T-cell (primary cell): ENCODE measurements at regions not wholly inside any gene's neighbourhood (a gene's known extent, or its start where the extent isn't known, plus 50 kb on each side); places are given as distances from the start of the nearest gene placed in this dataset.
"Not testable (repeated sequence)": the region's sequence is repeated elsewhere in the genome, so short reads cannot be mapped to it uniquely, and the experiment has no call there.

ENCODE experiments used
- ATAC-seq, 4 experiments: fragments of 200-7000 bp in 3 of 4; fragments of 150-1000 bp in 1 of 4; cut with Tn5 transposase; replicated peaks in 1 of 4; 1 replicate in 3 of 4; 2 replicates in 1 of 4; pipeline ENCODE4 v1.10.0; 2021; ENCODE audit warnings: moderate library complexity in 3 of 4, mild to moderate bottlenecking in 2 of 4, moderate number of reproducible peaks in 1 of 4
- CTCF ChIA-PET, 2 donors: fragments of 300-600 bp; sonication (Branson Sonifier 250); formaldehyde crosslinking; loops; one replicate each; lab custom pipeline; 2022; ENCODE audit warnings: antibody characterized with exemption in 2 of 2; lab: Charles Lee
- POLR2A ChIA-PET, 2 donors: fragments of 300-600 bp; sonication (Branson Sonifier 250); formaldehyde crosslinking; loops; one replicate each; lab custom pipeline; 2022; ENCODE audit warnings: antibody characterized with exemption in 2 of 2; lab: Charles Lee
- DNase-seq, 35 experiments: peaks; one replicate each; pipeline versions ENCODE4 v3.0.0 to v3.0.0-alpha.2; 2013 to 2023
- H3K27ac ChIP-seq: one replicate; pipeline ENCODE4 v1.5.1; 2013; ENCODE audit warnings: low read length
- H3K27me3 ChIP-seq, 2 experiments: replicated peaks in 1 of 2; 1 replicate in 1 of 2; 2 replicates in 1 of 2; pipeline versions ENCODE4 v1.6.1 to v1.7.0; 2013; ENCODE audit warnings: low read length in 1 of 2, mixed read lengths in 1 of 2; ENCODE audit not compliant: control insufficient read depth in 2 of 2, insufficient read depth in 2 of 2; ENCODE audit errors: extremely low read depth in 1 of 2
- H3K36me3 ChIP-seq, 2 donors: 1 replicate in 1 of 2; 2 replicates in 1 of 2; pipeline versions ENCODE4 v1.6.1 to v1.7.0; 2013; ENCODE audit warnings: low read length in 1 of 2; ENCODE audit not compliant: control insufficient read depth in 2 of 2, insufficient read depth in 1 of 2; ENCODE audit errors: extremely low read depth in 1 of 2
- H3K4me1 ChIP-seq, 2 experiments: 1 replicate in 1 of 2; 2 replicates in 1 of 2; pipeline versions ENCODE4 v1.6.1 to v1.7.0; 2013; ENCODE audit warnings: low read length in 2 of 2, mixed read lengths in 1 of 2; ENCODE audit not compliant: insufficient read depth in 2 of 2, control insufficient read depth in 1 of 2; ENCODE audit errors: extremely low read depth in 1 of 2
- H3K4me3 ChIP-seq, 2 donors: 1 replicate in 1 of 2; 2 replicates in 1 of 2; pipeline versions ENCODE4 v1.5.1 to v1.7.0; 2013; ENCODE audit warnings: mild to moderate bottlenecking in 2 of 2, low read length in 1 of 2, moderate library complexity in 1 of 2; ENCODE audit not compliant: control insufficient read depth in 1 of 2; ENCODE audit errors: extremely low read depth in 1 of 2
- H3K9me3 ChIP-seq: 2 replicates; pipeline ENCODE4 v1.7.0; 2013
- H3K27ac Mint-ChIP-seq, 2 donors: one replicate each; pipeline ENCODE4 v1.8.0; 2020 to 2021; ENCODE audit warnings: mild to moderate bottlenecking in 2 of 2, mixed read lengths in 2 of 2
- H3K27me3 Mint-ChIP-seq, 2 donors: one replicate each; pipeline ENCODE4 v1.8.0; 2021 to 2022; ENCODE audit warnings: mixed read lengths in 2 of 2
- H3K36me3 Mint-ChIP-seq: one replicate; pipeline ENCODE4 v1.8.0; 2021; ENCODE audit warnings: mixed read lengths
- H3K4me1 Mint-ChIP-seq, 3 donors: one replicate each; pipeline ENCODE4 v1.8.0; 2020 to 2022; ENCODE audit warnings: mixed read lengths in 3 of 3, mild to moderate bottlenecking in 1 of 3
- H3K4me3 Mint-ChIP-seq, 3 donors: one replicate each; pipeline ENCODE4 v1.8.0; 2020 to 2022; ENCODE audit warnings: mild to moderate bottlenecking in 3 of 3, mixed read lengths in 3 of 3, moderate library complexity in 3 of 3
- H3K9me3 Mint-ChIP-seq, 3 donors: one replicate each; pipeline ENCODE4 v1.8.0; 2020 to 2022; ENCODE audit warnings: mixed read lengths in 3 of 3
- WGBS: methylation state at CpG from one replicate; pipeline ENCODE4 v1.1.5; 2013; ENCODE audit warnings: missing lambda C conversion rate; ENCODE audit not compliant: insufficient coverage; 5-methylcytosine and 5-hydroxymethylcytosine counted together

DNA sequence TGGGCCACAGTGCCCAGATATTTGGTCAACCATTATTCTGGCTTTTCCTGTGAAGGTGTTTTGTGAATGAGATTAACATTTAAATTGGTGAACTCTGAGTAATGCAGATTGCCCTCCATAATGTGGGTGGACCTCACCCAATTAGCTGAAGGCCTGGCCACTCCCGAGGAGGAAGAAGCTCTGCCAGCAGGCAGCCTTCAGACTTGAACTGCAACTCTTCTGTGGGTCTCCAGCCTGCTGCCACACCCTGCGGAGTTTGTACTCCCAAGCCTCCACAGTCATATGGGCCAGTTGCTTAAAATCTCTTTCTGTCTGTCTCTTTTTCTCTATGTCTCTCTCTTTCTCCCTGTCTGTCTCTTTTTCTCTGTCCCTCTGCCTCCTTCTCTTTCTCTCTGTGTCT is 262.7 kb downstream of the MYCN start:
- Histone ChIP-seq H3K4me3 (no peak overlapping the region), H3K27me3 (peaks cover 0 to 3% of the 10 kb centered on the region in 2 experiments)

DNA sequence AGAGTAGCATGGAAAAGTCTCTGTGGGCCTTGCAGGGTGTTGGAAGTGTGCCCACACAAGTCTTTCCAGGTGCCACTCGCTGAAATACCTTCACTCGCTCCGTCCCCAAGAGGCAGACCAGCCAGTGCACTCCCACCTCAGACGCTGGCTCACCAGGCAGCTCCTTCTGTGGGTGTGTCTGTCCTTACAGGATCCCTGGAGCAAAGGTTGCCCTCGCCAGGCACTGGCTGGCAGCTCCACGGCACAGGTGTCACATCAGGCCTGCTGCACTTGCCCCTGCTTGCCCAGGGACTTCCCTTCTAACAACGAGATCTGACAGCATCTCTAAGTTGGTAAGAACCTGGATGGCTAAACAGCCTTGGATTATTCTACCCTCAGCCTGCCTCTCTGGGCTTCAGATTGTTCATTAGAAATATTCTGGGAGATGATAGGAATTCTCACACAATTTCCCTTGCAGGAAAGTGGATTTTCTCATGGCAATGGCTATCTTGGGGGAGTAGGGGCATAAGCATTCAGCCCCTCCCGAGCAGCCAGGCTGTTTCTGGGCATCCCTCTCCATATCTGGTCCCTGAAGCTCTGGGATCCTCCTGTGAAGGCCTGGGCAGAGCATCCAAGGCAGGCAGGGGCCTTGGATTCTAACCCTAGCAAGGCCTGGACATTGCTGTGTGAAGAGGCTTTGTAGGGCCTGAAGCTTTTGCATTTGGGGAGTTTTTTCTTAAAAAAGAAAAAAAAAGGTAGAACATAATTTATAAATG is 262.1 kb downstream of the MYCN start:
- H3K27me3 Mint-ChIP-seq, result peaks cover 2 to 3% of the 10 kb centered on the region in 2 donors
- WGBS, result 77% methylated on average over 6 of the region's 8 CpGs
- Histone ChIP-seq H3K9me3 (no peaks in the 10 kb centered on the region), H3K36me3 (no peaks in the 10 kb centered on the region), H3K27ac (no peak overlapping the region), H3K27me3 (peaks cover 0 to 3% of the 10 kb centered on the region in 2 experiments), H3K4me3 (no peak overlapping the region), H3K4me1 (no peaks in the 10 kb centered on the region)
- DNase-seq (no peak), ATAC-seq (no peak)
- CTCF ChIA-PET, result no interaction called here
- H3K4me1 Mint-ChIP-seq, result no peaks in the 10 kb centered on the region
- no peaks in the 10 kb centered on the region for H3K36me3 Mint-ChIP-seq
- no peaks in the 10 kb centered on the region for H3K9me3 Mint-ChIP-seq
- no peak overlapping the region for H3K27ac Mint-ChIP-seq
- H3K4me3 Mint-ChIP-seq, result no peak overlapping the region
- POLR2A ChIA-PET, result no interaction called here

More for the DNA sequence above, 262.7 kb downstream of the MYCN start:
- CTCF ChIA-PET, result no interaction called here
- Mint-ChIP-seq H3K36me3 (no peaks in the 10 kb centered on the region), H3K9me3 (no peaks in the 10 kb centered on the region), H3K4me1 (no peaks in the 10 kb centered on the region), H3K27ac (no peak overlapping the region), H3K27me3 (peaks cover 2 to 3% of the 10 kb centered on the region in 2 donors), H3K4me3 (no peak overlapping the region)
- H3K4me1 ChIP-seq, result no peaks in the 10 kb centered on the region
- DNase-seq (no peak), ATAC-seq (no peak)
- no peaks in the 10 kb centered on the region for H3K9me3 ChIP-seq
- POLR2A ChIA-PET, result no interaction called here
- 82% methylated on average over 2 of the region's 2 CpGs for WGBS
- no peaks in the 10 kb centered on the region for H3K36me3 ChIP-seq
- H3K27ac ChIP-seq, result no peak overlapping the region

DNA sequence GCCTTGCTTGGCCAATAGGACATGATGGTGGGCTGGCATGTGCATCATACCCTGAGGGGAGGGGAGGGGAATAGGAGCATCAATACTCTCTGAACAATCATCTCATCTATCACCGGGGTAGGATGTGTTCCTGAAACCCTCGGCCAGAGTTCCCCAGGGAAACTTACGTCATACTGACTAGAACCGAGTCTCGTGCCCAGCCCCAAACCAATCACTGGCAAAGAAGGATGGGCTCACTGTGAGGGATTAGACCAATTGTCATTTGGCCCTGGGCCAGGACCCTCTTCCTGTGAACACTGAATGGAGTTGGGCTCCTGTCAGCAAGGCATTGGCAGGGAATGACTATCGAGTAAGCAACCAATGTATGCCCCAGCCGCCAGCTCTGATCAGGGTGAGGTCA is 261.5 kb downstream of the MYCN start:
- ATAC-seq (no peak), DNase-seq (peak in 1 of 35 experiments; percentile 92)
- Histone ChIP-seq H3K4me3 (no peak overlapping the region), H3K27ac (no peak overlapping the region), H3K9me3 (no peaks in the 10 kb centered on the region), H3K36me3 (no peaks in the 10 kb centered on the region), H3K27me3 (peaks cover 0 to 3% of the 10 kb centered on the region in 2 experiments), H3K4me1 (no peaks in the 10 kb centered on the region)
- no peaks in the 10 kb centered on the region for H3K9me3 Mint-ChIP-seq
- no peak overlapping the region for H3K27ac Mint-ChIP-seq
- peaks cover 0 to 2% of the 10 kb centered on the region in 2 donors for H3K27me3 Mint-ChIP-seq
- H3K36me3 Mint-ChIP-seq, result no peaks in the 10 kb centered on the region
- ChIA-PET CTCF (no interaction called here), POLR2A (no interaction called here)
- H3K4me1 Mint-ChIP-seq, result no peaks in the 10 kb centered on the region
- 87% methylated on average over 5 of the region's 7 CpGs for WGBS
- no peak overlapping the region for H3K4me3 Mint-ChIP-seq

DNA sequence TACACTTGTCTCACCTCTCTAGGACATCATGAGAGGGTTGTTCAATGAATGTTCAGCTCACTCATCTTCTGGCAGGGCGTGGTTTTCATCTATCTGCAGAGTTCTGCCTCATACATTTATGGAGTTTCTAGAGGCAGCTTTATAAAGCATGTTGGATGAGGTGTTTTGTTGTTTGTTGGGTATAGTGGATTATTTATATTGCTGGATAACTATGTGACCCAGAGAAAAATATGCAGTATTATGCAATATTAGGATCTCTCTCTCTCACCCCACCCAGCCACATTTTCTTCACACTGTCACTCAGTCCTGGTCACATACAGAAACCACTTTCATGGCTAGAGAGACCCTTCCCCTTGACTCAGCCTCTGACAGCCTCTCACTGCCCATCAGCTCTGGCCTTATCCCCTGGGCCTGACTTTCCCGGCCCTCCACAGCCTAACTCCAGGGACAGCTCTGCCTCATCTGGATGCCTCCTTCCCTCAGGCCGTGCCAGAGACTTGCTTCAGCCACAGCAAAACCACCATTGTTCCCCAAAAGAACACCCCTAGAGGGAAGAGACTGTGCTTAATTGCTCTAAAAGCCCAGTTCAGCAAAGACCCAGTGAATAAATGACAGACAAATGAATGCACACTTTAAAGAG is 260.3 kb downstream of the MYCN start:
- H3K4me3 ChIP-seq, result no peak overlapping the region
- Mint-ChIP-seq H3K27ac (no peak overlapping the region), H3K36me3 (no peaks in the 10 kb centered on the region), H3K27me3 (no peaks in the 10 kb centered on the region), H3K4me3 (no peak overlapping the region), H3K4me1 (no peaks in the 10 kb centered on the region), H3K9me3 (no peaks in the 10 kb centered on the region)
- H3K9me3 ChIP-seq, result no peaks in the 10 kb centered on the region
- 17% methylated on average over 1 of the region's 3 CpGs for WGBS
- no peak for DNase-seq
- ChIA-PET CTCF (no interaction called here), POLR2A (no interaction called here)
- H3K27ac ChIP-seq, result no peak overlapping the region
- no peaks in the 10 kb centered on the region for H3K4me1 ChIP-seq
- H3K27me3 ChIP-seq, result peaks cover 0 to 3% of the 10 kb centered on the region in 2 experiments
- H3K36me3 ChIP-seq, result no peaks in the 10 kb centered on the region
- no peak for ATAC-seq

DNA sequence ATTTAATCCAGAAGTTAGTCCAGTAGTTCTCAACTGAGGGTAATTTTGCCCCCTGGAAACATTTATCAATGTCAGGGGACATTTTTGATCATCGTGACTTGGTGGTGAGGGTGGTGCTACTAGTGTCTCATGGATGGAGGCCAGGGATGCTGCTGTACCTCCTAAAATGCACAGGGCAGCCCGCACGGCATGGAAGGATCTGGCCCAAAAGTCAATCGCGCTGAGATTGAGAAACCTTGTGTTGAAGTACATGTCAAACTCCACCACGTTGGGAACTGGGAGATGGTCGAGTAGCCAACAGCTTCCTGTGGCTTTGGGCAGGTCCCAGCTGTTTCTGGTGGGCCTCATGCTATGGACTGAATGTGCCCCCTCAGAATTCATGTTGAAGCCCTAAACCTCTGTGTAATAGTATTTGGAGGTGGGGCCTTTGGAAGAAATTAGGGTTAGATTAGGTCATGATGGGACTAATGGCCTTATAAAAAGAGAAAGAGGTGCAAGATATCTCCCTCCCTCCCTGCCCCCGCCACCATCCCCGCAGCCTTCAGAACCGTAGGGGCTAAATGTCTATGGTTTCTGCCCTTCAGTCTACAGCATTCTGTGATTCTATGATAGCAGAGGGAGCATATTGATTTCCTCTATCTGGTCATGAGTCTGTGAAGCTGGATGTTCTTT is 259.7 kb downstream of the MYCN start:
- no peak for ATAC-seq
- H3K27ac Mint-ChIP-seq, result no peak overlapping the region
- no peak for DNase-seq
- Histone ChIP-seq H3K9me3 (no peaks in the 10 kb centered on the region), H3K27ac (no peak overlapping the region), H3K4me1 (no peaks in the 10 kb centered on the region), H3K36me3 (no peaks in the 10 kb centered on the region), H3K27me3 (peaks cover 0 to 3% of the 10 kb centered on the region in 2 experiments), H3K4me3 (no peak overlapping the region)
- no peak overlapping the region for H3K4me3 Mint-ChIP-seq
- H3K27me3 Mint-ChIP-seq, result no peaks in the 10 kb centered on the region
- CTCF ChIA-PET, result no interaction called here
- POLR2A ChIA-PET, result no interaction called here
- H3K9me3 Mint-ChIP-seq, result no peaks in the 10 kb centered on the region
- no peaks in the 10 kb centered on the region for H3K36me3 Mint-ChIP-seq
- WGBS, result 90% methylated on average over 5 of the region's 10 CpGs
- H3K4me1 Mint-ChIP-seq, result no peaks in the 10 kb centered on the region

DNA sequence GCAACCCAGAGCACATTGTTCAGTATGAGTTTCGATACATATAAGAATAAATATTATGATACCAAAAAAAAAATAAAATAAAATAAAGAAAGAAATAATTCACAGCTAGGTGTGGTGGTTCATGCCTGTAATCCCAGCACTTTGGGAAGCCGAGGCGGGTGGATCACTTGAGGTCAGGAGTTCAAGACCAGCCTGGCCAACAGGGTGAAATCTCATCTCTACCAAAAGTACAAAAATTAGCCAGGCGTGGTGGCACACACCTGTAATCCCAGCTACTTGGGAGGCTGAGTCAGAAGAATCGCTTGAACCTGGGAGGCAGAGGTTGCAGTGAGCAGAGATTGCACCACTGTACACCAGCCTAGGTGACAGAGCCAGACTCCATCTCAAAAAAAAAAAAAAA is 258.9 kb downstream of the MYCN start:
- H3K27me3 Mint-ChIP-seq, POLR2A ChIA-PET, CTCF ChIA-PET: not testable (repeated sequence)

More for the DNA sequence above, 258.9 kb downstream of the MYCN start:
- not testable (repeated sequence) for H3K4me1 Mint-ChIP-seq, H3K36me3 ChIP-seq, ATAC-seq, DNase-seq, H3K4me1 ChIP-seq, H3K27ac ChIP-seq, H3K27me3 ChIP-seq, H3K36me3 Mint-ChIP-seq, H3K4me3 ChIP-seq, H3K9me3 ChIP-seq, H3K9me3 Mint-ChIP-seq, H3K27ac Mint-ChIP-seq, H3K4me3 Mint-ChIP-seq
- WGBS, result 75% methylated on average over 2 of the region's 5 CpGs
